ENCODE measurements at regions not wholly inside any gene's neighbourhood (a gene's known extent, or its start where the extent isn't known, plus 50 kb on each side); places are given as distances from the start of the nearest gene placed in this dataset.
"Not testable (repeated sequence)": the region's sequence is repeated elsewhere in the genome, so short reads cannot be mapped to it uniquely, and the experiment has no call there.

DNA sequence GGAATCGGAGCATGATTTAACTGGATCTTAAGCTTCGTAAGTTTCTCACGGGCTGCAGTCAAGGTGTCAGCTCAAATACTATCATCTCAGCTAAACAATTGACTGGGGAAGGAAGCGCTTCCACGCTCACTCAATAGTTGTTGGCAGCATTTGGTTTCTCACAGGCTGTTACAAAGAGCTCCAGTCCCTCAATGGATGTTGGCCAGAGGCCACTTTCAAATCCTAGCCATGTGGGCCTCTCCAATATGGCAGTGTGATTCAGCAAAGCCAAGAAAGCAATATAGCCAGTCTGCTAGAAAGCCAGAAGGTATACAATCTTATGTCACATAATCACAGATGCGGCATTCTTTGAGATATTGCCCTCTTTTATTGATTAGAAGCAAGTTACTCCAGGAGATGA lies 98.3 kb upstream of the PHACTR1 start:
- CTCF ChIA-PET, result interaction anchor here (1.6 kb wide), 1 partner anchor 11 kb away, joined by 5 read pairs; no protein-coding TSS in a partner anchor
- no peaks in the 10 kb centered on the region for H3K9me3 ChIP-seq (ENCODE audit: control extremely low read depth in 1 of 5, control insufficient read depth in 4 of 5, insufficient read depth in 2 of 5, low read depth in 1 of 5, low read length in 4 of 5)
- 87% methylated on average over 3 of the region's 6 CpGs for WGBS (ENCODE audit: insufficient coverage)
- H3K27ac ChIP-seq (ENCODE audit: insufficient read depth in 1 of 2, low read depth in 1 of 2, low read length in 2 of 2, poor library complexity in 1 of 2, severe bottlenecking in 2 of 2), result no peak overlapping the region
- H3K36me3 ChIP-seq (ENCODE audit: control insufficient read depth in 4 of 4, insufficient read depth in 4 of 4, low read length in 3 of 4), result no peaks in the 10 kb centered on the region
- H3K4me3 ChIP-seq (ENCODE audit: control insufficient read depth in 1 of 7, extremely low read depth in 1 of 7, insufficient read depth in 4 of 7, low read depth in 2 of 7, low read length in 6 of 7), result no peak overlapping the region
- DNase-seq, result no peak
- H3K4me1 ChIP-seq (ENCODE audit: control extremely low read depth in 1 of 4, control insufficient read depth in 4 of 4, insufficient read depth in 4 of 4, low read length in 3 of 4), result no peaks in the 10 kb centered on the region
- H3K27me3 ChIP-seq (replicated peaks in 2 of 5; ENCODE audit: control insufficient read depth in 4 of 5, insufficient read depth in 5 of 5, low read length in 4 of 5), result no peaks in the 10 kb centered on the region
- POLR2A ChIA-PET, result no interaction called here

DNA sequence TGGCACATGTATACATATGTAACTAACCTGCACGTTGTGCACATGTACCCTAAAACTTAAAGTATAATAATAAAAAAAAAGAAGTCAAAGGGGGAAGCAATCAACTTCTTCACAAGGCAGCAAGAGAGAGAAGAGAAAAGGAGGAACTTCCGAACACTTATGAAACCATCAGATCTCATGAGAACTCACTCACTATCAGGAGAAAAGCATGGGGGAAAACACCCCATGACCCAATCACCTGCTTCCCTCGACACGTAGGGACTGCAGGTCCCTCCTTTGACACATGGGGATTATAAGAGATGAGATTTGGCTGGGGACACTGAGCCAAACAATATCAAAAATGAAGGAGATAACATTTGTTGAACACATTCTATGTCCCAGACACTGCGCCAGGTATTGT lies 94.8 kb upstream of the PHACTR1 start:
- CTCF ChIA-PET, result no interaction called here

GRCh38 chr6:12622566-12622965 lies 94.0 kb upstream of the PHACTR1 start:
- POLR2A ChIA-PET, result no interaction called here
- no peaks in the 10 kb centered on the region for H3K36me3 ChIP-seq (ENCODE audit: control insufficient read depth in 4 of 4, insufficient read depth in 4 of 4, low read length in 3 of 4)

More for the DNA sequence above, 94.8 kb upstream of the PHACTR1 start:
- DNase-seq, result peak in 1 of 3 donors; percentile 19
- no peak overlapping the region for H3K4me3 ChIP-seq (ENCODE audit: control insufficient read depth in 1 of 7, extremely low read depth in 1 of 7, insufficient read depth in 4 of 7, low read depth in 2 of 7, low read length in 6 of 7)
- no peak overlapping the region for H3K27ac ChIP-seq (ENCODE audit: insufficient read depth in 1 of 2, low read depth in 1 of 2, low read length in 2 of 2, poor library complexity in 1 of 2, severe bottlenecking in 2 of 2)
- H3K4me1 ChIP-seq (ENCODE audit: control extremely low read depth in 1 of 4, control insufficient read depth in 4 of 4, insufficient read depth in 4 of 4, low read length in 3 of 4), result no peaks in the 10 kb centered on the region
- POLR2A ChIA-PET, result no interaction called here
- no peaks in the 10 kb centered on the region for H3K9me3 ChIP-seq (ENCODE audit: control extremely low read depth in 1 of 5, control insufficient read depth in 4 of 5, insufficient read depth in 2 of 5, low read depth in 1 of 5, low read length in 4 of 5)
- no peaks in the 10 kb centered on the region for H3K27me3 ChIP-seq (replicated peaks in 2 of 5; ENCODE audit: control insufficient read depth in 4 of 5, insufficient read depth in 5 of 5, low read length in 4 of 5)
- WGBS (ENCODE audit: insufficient coverage), result no CpG with 5 or more reads among the region's 5 CpGs
- H3K36me3 ChIP-seq (ENCODE audit: control insufficient read depth in 4 of 4, insufficient read depth in 4 of 4, low read length in 3 of 4), result no peaks in the 10 kb centered on the region

DNA sequence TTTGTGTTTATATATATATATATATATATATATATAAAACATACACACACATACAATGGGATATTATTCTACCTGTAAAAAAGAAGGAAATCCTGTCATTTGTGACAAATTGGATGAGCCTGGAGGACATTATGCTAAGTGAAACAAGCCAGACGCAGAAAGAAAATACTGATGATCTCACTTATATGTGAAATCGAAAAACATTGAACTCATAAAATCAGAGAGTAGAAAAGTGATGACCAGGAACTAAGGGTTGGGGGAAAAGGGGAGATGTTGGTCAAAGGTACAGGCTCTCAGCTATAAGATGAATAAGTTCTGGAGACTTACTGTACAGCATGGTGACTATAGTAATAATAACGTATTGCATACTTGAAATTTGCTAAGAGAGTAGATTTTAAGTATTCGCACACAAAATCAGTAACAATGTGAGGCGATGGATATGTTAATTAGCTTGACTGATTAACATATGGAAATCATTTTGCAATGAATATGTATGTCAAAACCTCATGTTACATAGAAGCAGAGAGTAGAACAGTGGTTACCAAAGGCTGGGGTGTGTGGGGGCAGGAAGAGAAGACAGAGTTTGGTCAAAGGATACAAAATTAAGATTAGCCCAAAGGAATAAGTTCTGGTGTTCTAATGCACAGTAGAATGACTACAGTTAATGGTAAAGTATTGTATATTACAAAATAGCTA lies 92.3 kb upstream of the PHACTR1 start:
- CTCF ChIA-PET, result interaction anchor here (1.5 kb wide), 1 partner anchor 18 kb away, joined by 4 read pairs; no protein-coding TSS in a partner anchor

More at GRCh38 chr6:12622566-12622965, 94.0 kb upstream of the PHACTR1 start:
- Histone ChIP-seq H3K4me3 (ENCODE audit: control insufficient read depth in 1 of 7, extremely low read depth in 1 of 7, insufficient read depth in 4 of 7, low read depth in 2 of 7, low read length in 6 of 7) (no peak overlapping the region), H3K27me3 (replicated peaks in 2 of 5; ENCODE audit: control insufficient read depth in 4 of 5, insufficient read depth in 5 of 5, low read length in 4 of 5) (no peaks in the 10 kb centered on the region), H3K9me3 (ENCODE audit: control extremely low read depth in 1 of 5, control insufficient read depth in 4 of 5, insufficient read depth in 2 of 5, low read depth in 1 of 5, low read length in 4 of 5) (no peaks in the 10 kb centered on the region), H3K27ac (ENCODE audit: insufficient read depth in 1 of 2, low read depth in 1 of 2, low read length in 2 of 2, poor library complexity in 1 of 2, severe bottlenecking in 2 of 2) (no peak overlapping the region), H3K4me1 (ENCODE audit: control extremely low read depth in 1 of 4, control insufficient read depth in 4 of 4, insufficient read depth in 4 of 4, low read length in 3 of 4) (no peaks in the 10 kb centered on the region)
- CTCF ChIA-PET, result interaction anchor here (0.8 kb wide), 1 partner anchor 11 kb away, joined by 3 read pairs; no protein-coding TSS in a partner anchor
- DNase-seq, result no peak

DNA sequence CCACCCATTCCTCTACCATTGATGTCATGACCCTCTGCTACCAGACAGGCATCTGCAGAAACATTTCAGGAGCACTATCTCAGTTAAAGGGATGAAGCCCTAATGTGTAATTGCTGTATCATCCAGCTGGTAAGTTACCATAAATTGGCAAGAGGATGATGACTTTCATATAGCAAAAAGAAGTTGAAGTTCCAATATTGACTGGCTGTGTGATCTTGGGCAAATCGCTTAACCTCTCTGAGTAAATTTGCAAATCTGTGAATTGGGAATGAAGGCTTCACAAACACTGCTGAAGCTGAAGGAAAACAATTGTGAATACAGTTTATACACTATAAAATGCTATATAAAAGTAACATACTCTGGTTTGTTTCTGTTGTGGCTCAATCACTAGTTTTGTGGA lies 89.5 kb upstream of the PHACTR1 start:
- POLR2A ChIA-PET, result no interaction called here
- Histone ChIP-seq H3K36me3 (ENCODE audit: control insufficient read depth in 4 of 4, insufficient read depth in 4 of 4, low read length in 3 of 4) (no peaks in the 10 kb centered on the region), H3K27ac (ENCODE audit: insufficient read depth in 1 of 2, low read depth in 1 of 2, low read length in 2 of 2, poor library complexity in 1 of 2, severe bottlenecking in 2 of 2) (no peak overlapping the region), H3K9me3 (ENCODE audit: control extremely low read depth in 1 of 5, control insufficient read depth in 4 of 5, insufficient read depth in 2 of 5, low read depth in 1 of 5, low read length in 4 of 5) (no peaks in the 10 kb centered on the region), H3K4me3 (ENCODE audit: control insufficient read depth in 1 of 7, extremely low read depth in 1 of 7, insufficient read depth in 4 of 7, low read depth in 2 of 7, low read length in 6 of 7) (no peak overlapping the region), H3K27me3 (replicated peaks in 2 of 5; ENCODE audit: control insufficient read depth in 4 of 5, insufficient read depth in 5 of 5, low read length in 4 of 5) (no peaks in the 10 kb centered on the region), H3K4me1 (ENCODE audit: control extremely low read depth in 1 of 4, control insufficient read depth in 4 of 4, insufficient read depth in 4 of 4, low read length in 3 of 4) (no peaks in the 10 kb centered on the region)
- CTCF ChIA-PET, result interaction anchor here (0.7 to 2.3 kb wide), 7 partner anchors 8 to 266 kb away, joined by 3 to 6 read pairs (median 3); no protein-coding TSS in a partner anchor
- WGBS (ENCODE audit: insufficient coverage), result no CpG with 5 or more reads among the region's 1 CpG
- DNase-seq, result no peak

More for the DNA sequence above, 92.3 kb upstream of the PHACTR1 start:
- DNase-seq, result no peak
- WGBS (ENCODE audit: insufficient coverage), result 100% methylated on average over 4 of the region's 5 CpGs
- POLR2A ChIA-PET, result no interaction called here
- Histone ChIP-seq H3K9me3 (ENCODE audit: control extremely low read depth in 1 of 5, control insufficient read depth in 4 of 5, insufficient read depth in 2 of 5, low read depth in 1 of 5, low read length in 4 of 5) (no peaks in the 10 kb centered on the region), H3K4me1 (ENCODE audit: control extremely low read depth in 1 of 4, control insufficient read depth in 4 of 4, insufficient read depth in 4 of 4, low read length in 3 of 4) (no peaks in the 10 kb centered on the region), H3K27me3 (replicated peaks in 2 of 5; ENCODE audit: control insufficient read depth in 4 of 5, insufficient read depth in 5 of 5, low read length in 4 of 5) (no peaks in the 10 kb centered on the region), H3K4me3 (ENCODE audit: control insufficient read depth in 1 of 7, extremely low read depth in 1 of 7, insufficient read depth in 4 of 7, low read depth in 2 of 7, low read length in 6 of 7) (no peak overlapping the region), H3K27ac (ENCODE audit: insufficient read depth in 1 of 2, low read depth in 1 of 2, low read length in 2 of 2, poor library complexity in 1 of 2, severe bottlenecking in 2 of 2) (no peak overlapping the region), H3K36me3 (ENCODE audit: control insufficient read depth in 4 of 4, insufficient read depth in 4 of 4, low read length in 3 of 4) (no peaks in the 10 kb centered on the region)

DNA sequence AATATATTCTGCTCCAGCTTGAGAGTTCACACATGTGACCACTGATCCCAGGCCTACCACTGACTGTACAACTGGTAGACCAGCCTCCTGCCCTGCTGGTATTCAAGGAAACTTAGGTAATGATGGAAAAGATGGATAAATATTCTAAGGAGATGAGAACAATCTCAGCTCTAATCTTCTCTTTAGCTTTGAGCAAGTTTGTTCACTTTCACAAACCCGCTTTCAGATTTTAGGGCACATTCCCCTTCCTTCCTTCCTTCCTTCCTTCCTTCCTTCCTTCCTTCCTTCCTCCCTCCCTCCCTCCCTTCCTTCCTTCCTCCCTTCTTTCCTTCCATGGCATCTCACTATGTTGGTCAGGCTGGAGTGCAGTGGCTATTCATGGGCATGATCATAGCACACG lies 88.2 kb upstream of the PHACTR1 start:
- no peaks in the 10 kb centered on the region for H3K27me3 ChIP-seq (replicated peaks in 2 of 5; ENCODE audit: control insufficient read depth in 4 of 5, insufficient read depth in 5 of 5, low read length in 4 of 5)
- H3K27ac ChIP-seq (ENCODE audit: insufficient read depth in 1 of 2, low read depth in 1 of 2, low read length in 2 of 2, poor library complexity in 1 of 2, severe bottlenecking in 2 of 2), result no peak overlapping the region
- H3K36me3 ChIP-seq (ENCODE audit: control insufficient read depth in 4 of 4, insufficient read depth in 4 of 4, low read length in 3 of 4), result no peaks in the 10 kb centered on the region
- no peaks in the 10 kb centered on the region for H3K4me1 ChIP-seq (ENCODE audit: control extremely low read depth in 1 of 4, control insufficient read depth in 4 of 4, insufficient read depth in 4 of 4, low read length in 3 of 4)
- DNase-seq, result no peak
- ChIA-PET POLR2A (no interaction called here), CTCF (interaction anchor here (1.1 to 2.3 kb wide), 3 partner anchors 10 to 25 kb away, joined by 3 to 4 read pairs (median 4); no protein-coding TSS in a partner anchor)
- H3K4me3 ChIP-seq (ENCODE audit: control insufficient read depth in 1 of 7, extremely low read depth in 1 of 7, insufficient read depth in 4 of 7, low read depth in 2 of 7, low read length in 6 of 7), result no peak overlapping the region
- no peaks in the 10 kb centered on the region for H3K9me3 ChIP-seq (ENCODE audit: control extremely low read depth in 1 of 5, control insufficient read depth in 4 of 5, insufficient read depth in 2 of 5, low read depth in 1 of 5, low read length in 4 of 5)
- 86% methylated on average over 1 of the region's 2 CpGs for WGBS (ENCODE audit: insufficient coverage)

DNA sequence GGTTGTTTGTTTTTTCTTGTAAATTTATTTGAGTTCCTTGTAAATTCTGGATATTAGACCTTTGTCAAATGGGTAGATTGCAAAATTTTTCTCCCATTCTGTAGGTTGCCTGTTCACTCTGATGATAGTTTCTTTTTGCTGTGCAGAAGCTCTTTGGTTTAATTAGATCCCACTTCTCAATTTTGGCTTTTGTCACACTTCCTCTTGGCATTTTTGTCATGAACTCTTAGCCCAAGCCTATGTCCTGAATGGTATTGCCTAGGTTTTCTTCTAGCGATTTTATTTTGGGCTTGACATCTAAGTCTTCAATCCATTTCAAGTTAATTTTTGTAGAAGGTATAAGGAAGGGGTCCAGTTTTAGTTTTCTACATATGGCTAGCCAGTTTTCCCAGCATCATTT lies 82.8 kb upstream of the PHACTR1 start:
- H3K36me3 ChIP-seq (ENCODE audit: control insufficient read depth in 4 of 4, insufficient read depth in 4 of 4, low read length in 3 of 4); H3K27ac ChIP-seq (ENCODE audit: insufficient read depth in 1 of 2, low read depth in 1 of 2, low read length in 2 of 2, poor library complexity in 1 of 2, severe bottlenecking in 2 of 2); H3K9me3 ChIP-seq (ENCODE audit: control extremely low read depth in 1 of 5, control insufficient read depth in 4 of 5, insufficient read depth in 2 of 5, low read depth in 1 of 5, low read length in 4 of 5); H3K27me3 ChIP-seq (replicated peaks in 2 of 5; ENCODE audit: control insufficient read depth in 4 of 5, insufficient read depth in 5 of 5, low read length in 4 of 5); H3K4me1 ChIP-seq (ENCODE audit: control extremely low read depth in 1 of 4, control insufficient read depth in 4 of 4, insufficient read depth in 4 of 4, low read length in 3 of 4); POLR2A ChIA-PET; H3K4me3 ChIP-seq (ENCODE audit: control insufficient read depth in 1 of 7, extremely low read depth in 1 of 7, insufficient read depth in 4 of 7, low read depth in 2 of 7, low read length in 6 of 7); DNase-seq: not testable (repeated sequence)
- WGBS (ENCODE audit: insufficient coverage), result no CpG with 5 or more reads among the region's 1 CpG
- CTCF ChIA-PET, result interaction anchor here (0.8 kb wide), 1 partner anchor 258 kb away, joined by 4 read pairs; no protein-coding TSS in a partner anchor
